CD4-positive, CD25-positive, alpha-beta regulatory T cell (primary cell): ENCODE measurements at regions not wholly inside any gene's neighbourhood (a gene's known extent, or its start where the extent isn't known, plus 50 kb on each side); places are given as distances from the start of the nearest gene placed in this dataset.

ENCODE experiments used
- ATAC-seq, 2 donors: fragments of 150-1000 bp; cut with Tn5 transposase; one replicate each; pipeline ENCODE4 v1.10.0; 2021; ENCODE audit warnings: low read depth in 2 of 2, moderate number of reproducible peaks in 2 of 2, moderate library complexity in 1 of 2
- DNase-seq, 3 donors: peaks; one replicate each; pipeline versions ENCODE4 v3.0.0 to v3.0.0-alpha.2; 2012 to 2022; ENCODE audit warnings: mixed read lengths in 1 of 3
- H3K27ac ChIP-seq: one replicate; pipeline ENCODE4 v1.7.0; 2013; ENCODE audit warnings: mild to moderate bottlenecking, low read length; ENCODE audit not compliant: insufficient read depth, poor library complexity, severe bottlenecking
- H3K27me3 ChIP-seq: one replicate; pipeline ENCODE4 v1.7.0; 2013; ENCODE audit warnings: low read length; ENCODE audit not compliant: control insufficient read depth, insufficient read depth
- H3K36me3 ChIP-seq: one replicate; pipeline ENCODE4 v1.7.0; 2013; ENCODE audit warnings: mild to moderate bottlenecking, low read length, moderate library complexity; ENCODE audit not compliant: control insufficient read depth, insufficient read depth
- H3K4me1 ChIP-seq: 2 replicates; pipeline ENCODE4 v1.7.0; 2013; ENCODE audit warnings: mild to moderate bottlenecking, low read length; ENCODE audit not compliant: insufficient read depth, control insufficient read depth, poor library complexity, severe bottlenecking
- H3K4me3 ChIP-seq: one replicate; pipeline ENCODE4 v1.7.0; 2013; ENCODE audit warnings: low read depth, mild to moderate bottlenecking, low read length, moderate library complexity
- H3K9me3 ChIP-seq, 2 experiments: 1 replicate in 1 of 2; 2 replicates in 1 of 2; pipeline ENCODE4 v1.7.0; 2013; ENCODE audit warnings: low read length in 2 of 2, mild to moderate bottlenecking in 1 of 2, moderate library complexity in 1 of 2; ENCODE audit not compliant: control insufficient read depth in 2 of 2
- H3K27ac Mint-ChIP-seq, 3 donors: one replicate each; pipeline ENCODE4 v1.8.0; 2020 to 2022; ENCODE audit warnings: mild to moderate bottlenecking in 3 of 3, mixed read lengths in 3 of 3, moderate library complexity in 2 of 3
- H3K27me3 Mint-ChIP-seq: one replicate; pipeline ENCODE4 v1.8.0; 2022; ENCODE audit warnings: mild to moderate bottlenecking, mixed read lengths
- H3K36me3 Mint-ChIP-seq: one replicate; pipeline ENCODE4 v1.8.0; 2020; ENCODE audit warnings: mixed read lengths
- H3K4me1 Mint-ChIP-seq, 4 donors: one replicate each; pipeline ENCODE4 v1.8.0; 2020 to 2022; ENCODE audit warnings: mixed read lengths in 4 of 4, mild to moderate bottlenecking in 1 of 4
- H3K4me3 Mint-ChIP-seq, 4 donors: one replicate each; pipeline ENCODE4 v1.8.0; 2020 to 2022; ENCODE audit warnings: mild to moderate bottlenecking in 4 of 4, mixed read lengths in 4 of 4, moderate library complexity in 3 of 4
- H3K9me3 Mint-ChIP-seq, 7 donors: one replicate each; pipeline ENCODE4 v1.8.0; 2020 to 2022; ENCODE audit warnings: mixed read lengths in 7 of 7, mild to moderate bottlenecking in 3 of 7, moderate library complexity in 2 of 7

- Histone ChIP-seq H3K4me1 (no peaks in the 10 kb centered on the region), H3K9me3 (no peaks in the 10 kb centered on the region), H3K27ac (no peak overlapping the region), H3K36me3 (no peaks in the 10 kb centered on the region), H3K4me3 (no peak overlapping the region), H3K27me3 (peaks cover 6% of the 10 kb centered on the region)
- ATAC-seq (no peak), DNase-seq (no peak)
- Mint-ChIP-seq H3K27ac (no peak overlapping the region), H3K36me3 (no peaks in the 10 kb centered on the region), H3K27me3 (peaks cover 15% of the 10 kb centered on the region), H3K4me3 (no peak overlapping the region), H3K9me3 (peaks cover 0 to 3% (median 0%) of the 10 kb centered on the region in 7 donors), H3K4me1 (no peaks in the 10 kb centered on the region)
Measured at GRCh38 chr17:14940938-14941265, 324.2 kb downstream of the PMP22 start.

DNA sequence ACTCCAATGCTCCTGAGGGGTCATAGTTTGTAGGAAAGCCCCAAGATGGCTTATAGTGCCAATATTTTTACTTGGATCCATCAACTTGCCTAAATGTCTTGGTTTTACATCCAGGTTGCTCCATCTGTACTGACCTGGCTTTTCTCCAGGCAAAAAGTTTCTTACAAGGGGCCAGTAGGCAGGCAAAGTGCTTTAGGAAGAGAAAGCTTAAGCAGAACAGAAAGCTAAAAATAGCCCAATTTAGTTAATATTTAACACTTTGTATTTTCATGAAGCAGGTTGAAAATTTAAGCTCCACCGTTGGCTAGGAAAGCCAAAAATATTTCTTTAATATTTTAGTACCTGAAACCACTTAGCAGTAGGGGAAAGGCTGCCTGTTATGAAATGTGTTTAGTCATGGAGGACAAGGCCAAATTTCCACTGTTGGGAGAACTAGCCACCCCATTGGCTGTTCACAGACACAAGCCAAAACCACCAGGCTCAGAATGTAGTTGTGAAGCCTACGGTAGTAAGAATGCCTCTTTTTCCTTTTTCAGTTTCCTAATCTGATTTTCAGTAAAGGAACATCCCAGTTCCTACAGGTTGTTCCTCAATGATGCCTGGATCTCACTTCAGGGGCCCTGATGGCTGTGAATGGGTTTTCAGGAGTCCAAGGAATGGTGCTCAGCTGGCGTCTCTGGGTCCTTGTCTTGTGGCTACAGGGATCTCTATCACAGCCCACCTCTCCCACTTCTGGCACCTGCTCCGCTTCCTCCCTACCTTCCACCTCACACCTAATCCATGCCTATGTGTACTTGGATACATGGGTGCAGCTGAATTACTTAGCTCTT is 324.8 kb downstream of the PMP22 start:
- no peaks in the 10 kb centered on the region for H3K9me3 ChIP-seq
- H3K27me3 ChIP-seq: peaks cover 3% of the 10 kb centered on the region
- peaks cover 15% of the 10 kb centered on the region for H3K27me3 Mint-ChIP-seq
- H3K36me3 ChIP-seq: no peaks in the 10 kb centered on the region
- ATAC-seq: no peak
- H3K27ac Mint-ChIP-seq: no peak overlapping the region
- H3K4me3 Mint-ChIP-seq: no peak overlapping the region
- DNase-seq: no peak
- H3K4me1 Mint-ChIP-seq: no peaks in the 10 kb centered on the region
- H3K4me1 ChIP-seq: no peaks in the 10 kb centered on the region
- H3K4me3 ChIP-seq: no peak overlapping the region
- no peak overlapping the region for H3K27ac ChIP-seq
- peaks cover 0 to 3% (median 0%) of the 10 kb centered on the region in 7 donors for H3K9me3 Mint-ChIP-seq
- no peaks in the 10 kb centered on the region for H3K36me3 Mint-ChIP-seq

DNA sequence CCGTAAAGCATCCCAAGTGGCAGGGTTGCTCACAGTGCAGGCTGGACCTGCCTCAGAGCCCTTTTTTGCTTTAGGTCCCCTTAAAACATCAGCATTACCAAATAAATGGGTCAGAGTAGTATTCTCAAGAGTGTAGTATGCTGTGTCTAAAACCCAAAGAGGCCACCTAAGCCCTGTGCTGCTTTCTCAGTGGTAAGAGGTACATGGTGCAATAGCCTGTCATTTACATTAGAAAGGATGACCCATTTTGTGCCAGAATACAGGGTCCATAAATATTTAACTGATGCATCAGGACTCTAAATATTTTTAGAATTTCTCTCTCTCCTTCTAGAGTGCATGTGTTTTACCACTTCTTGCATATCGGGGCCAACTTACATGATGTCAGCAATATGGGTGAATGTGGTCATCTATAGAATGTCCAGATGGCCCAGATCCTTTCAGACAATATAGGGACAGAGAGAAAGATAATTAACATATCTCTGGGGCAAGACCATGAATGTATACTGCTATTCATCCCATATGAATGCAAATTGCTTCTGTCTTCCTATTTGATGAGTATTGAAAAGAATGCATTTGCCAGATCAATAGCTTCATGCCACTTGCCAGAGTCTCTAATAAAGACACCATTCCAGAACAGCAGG is 329.2 kb downstream of the PMP22 start:
- Mint-ChIP-seq H3K4me3 (no peak overlapping the region), H3K9me3 (peaks cover 0 to 2% (median 0%) of the 10 kb centered on the region in 7 donors), H3K27me3 (peaks cover 21% of the 10 kb centered on the region), H3K36me3 (no peaks in the 10 kb centered on the region), H3K4me1 (no peaks in the 10 kb centered on the region), H3K27ac (no peak overlapping the region)
- no peak for ATAC-seq
- no peak for DNase-seq
- no peaks in the 10 kb centered on the region for H3K4me1 ChIP-seq
- H3K36me3 ChIP-seq: no peaks in the 10 kb centered on the region
- H3K27me3 ChIP-seq: no peaks in the 10 kb centered on the region
- no peak overlapping the region for H3K27ac ChIP-seq
- H3K4me3 ChIP-seq: no peak overlapping the region
- no peaks in the 10 kb centered on the region for H3K9me3 ChIP-seq

DNA sequence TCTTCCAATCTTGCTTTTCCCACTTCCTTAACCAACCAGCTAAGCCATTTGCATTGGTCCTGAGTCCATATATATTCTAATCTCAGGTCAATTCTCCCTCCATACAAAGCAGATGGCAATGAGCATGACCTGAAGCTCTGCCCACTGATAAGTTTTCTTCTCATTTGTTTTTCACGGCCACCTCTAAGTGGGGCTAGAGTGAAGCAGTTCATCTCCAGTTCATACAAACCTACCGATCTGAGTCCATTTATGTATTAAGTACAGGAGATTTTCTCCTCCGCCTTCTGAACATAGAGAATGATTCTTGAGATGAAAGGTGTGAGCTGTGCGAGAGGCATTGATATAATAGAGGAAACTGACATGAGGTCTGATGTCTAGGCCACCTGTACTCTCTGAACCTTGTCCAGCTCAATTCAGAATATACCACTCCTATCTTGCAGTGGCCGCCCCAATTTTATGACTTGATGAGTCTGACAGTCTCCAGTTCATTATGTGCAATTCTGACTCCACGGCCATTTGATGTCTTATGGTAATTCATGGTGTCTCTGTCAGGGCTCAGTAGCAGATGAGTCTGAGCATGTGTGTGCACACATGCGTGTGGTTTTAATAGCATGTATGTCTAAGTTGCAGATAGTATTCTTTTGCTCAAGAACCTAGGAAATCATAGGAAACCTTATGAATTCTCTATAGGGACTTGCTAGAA is 329.8 kb downstream of the PMP22 start:
- Histone ChIP-seq H3K27ac (no peak overlapping the region), H3K36me3 (no peaks in the 10 kb centered on the region), H3K9me3 (no peaks in the 10 kb centered on the region), H3K4me1 (no peaks in the 10 kb centered on the region), H3K27me3 (no peaks in the 10 kb centered on the region), H3K4me3 (no peak overlapping the region)
- Mint-ChIP-seq H3K27me3 (peaks cover 23% of the 10 kb centered on the region), H3K36me3 (no peaks in the 10 kb centered on the region), H3K27ac (peak overlapping the region in 1 of 3 donors; percentile 28), H3K4me3 (no peak overlapping the region), H3K4me1 (no peaks in the 10 kb centered on the region), H3K9me3 (peaks cover 0 to 2% (median 0%) of the 10 kb centered on the region in 7 donors)
- DNase-seq (no peak), ATAC-seq (no peak)

- H3K27ac Mint-ChIP-seq: no peak overlapping the region
- peaks cover 0 to 2% (median 0%) of the 10 kb centered on the region in 7 donors for H3K9me3 Mint-ChIP-seq
- Histone ChIP-seq H3K36me3 (no peaks in the 10 kb centered on the region), H3K4me1 (no peaks in the 10 kb centered on the region), H3K27me3 (no peaks in the 10 kb centered on the region), H3K9me3 (no peaks in the 10 kb centered on the region), H3K4me3 (no peak overlapping the region), H3K27ac (no peak overlapping the region)
- H3K36me3 Mint-ChIP-seq: no peaks in the 10 kb centered on the region
- H3K4me3 Mint-ChIP-seq: no peak overlapping the region
- ATAC-seq: no peak
- DNase-seq: no peak
- no peaks in the 10 kb centered on the region for H3K4me1 Mint-ChIP-seq
- H3K27me3 Mint-ChIP-seq: peaks cover 17% of the 10 kb centered on the region
Measured at GRCh38 chr17:14933676-14934075, 331.4 kb downstream of the PMP22 start.

GRCh38 chr17:14926526-14927122 is 338.5 kb downstream of the PMP22 start:
- H3K4me3 ChIP-seq: no peak overlapping the region
- no peaks in the 10 kb centered on the region for H3K36me3 ChIP-seq
- peak; percentile 24 to 66 (median 62) for DNase-seq
- no peaks in the 10 kb centered on the region for H3K4me1 ChIP-seq
- H3K9me3 Mint-ChIP-seq: peaks cover 0 to 3% (median 0%) of the 10 kb centered on the region in 7 donors
- peaks cover 25% of the 10 kb centered on the region for H3K27me3 Mint-ChIP-seq
- no peaks in the 10 kb centered on the region for H3K27me3 ChIP-seq
- no peak overlapping the region for H3K27ac Mint-ChIP-seq
- H3K27ac ChIP-seq: no peak overlapping the region
- no peak overlapping the region for H3K4me3 Mint-ChIP-seq
- no peaks in the 10 kb centered on the region for H3K36me3 Mint-ChIP-seq
- no peaks in the 10 kb centered on the region for H3K4me1 Mint-ChIP-seq
- H3K9me3 ChIP-seq: no peaks in the 10 kb centered on the region
- no peak for ATAC-seq

DNA sequence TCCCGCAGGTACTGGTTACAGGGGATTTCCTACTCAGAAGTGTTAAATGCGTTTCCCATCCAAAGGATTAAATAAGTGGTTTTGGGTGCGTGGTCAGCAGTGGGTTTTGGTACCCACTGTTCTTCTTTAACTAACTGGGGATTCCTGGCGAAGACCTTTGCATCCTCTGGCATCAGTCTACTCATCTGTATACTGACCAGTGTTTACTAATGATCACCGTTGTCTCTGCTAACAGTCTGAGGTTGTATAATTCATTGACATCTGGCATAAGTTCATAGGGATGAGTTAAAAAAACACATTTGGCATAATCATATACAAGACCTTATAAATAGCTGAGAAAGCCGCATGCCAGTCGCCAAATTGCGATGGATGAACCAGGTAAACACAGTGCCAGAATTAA is 339.1 kb downstream of the PMP22 start:
- H3K36me3 ChIP-seq: no peaks in the 10 kb centered on the region
- H3K4me3 ChIP-seq: no peak overlapping the region
- Mint-ChIP-seq H3K9me3 (peaks cover 0 to 3% (median 0%) of the 10 kb centered on the region in 7 donors), H3K27ac (no peak overlapping the region), H3K27me3 (peaks cover 21% of the 10 kb centered on the region), H3K36me3 (no peaks in the 10 kb centered on the region), H3K4me3 (no peak overlapping the region), H3K4me1 (no peaks in the 10 kb centered on the region)
- DNase-seq: no peak
- H3K9me3 ChIP-seq: no peaks in the 10 kb centered on the region
- no peak overlapping the region for H3K27ac ChIP-seq
- no peaks in the 10 kb centered on the region for H3K27me3 ChIP-seq
- no peak for ATAC-seq
- no peaks in the 10 kb centered on the region for H3K4me1 ChIP-seq
